HUES48 (cell line): ENCODE measurements at regions not wholly inside any gene's neighbourhood (a gene's known extent, or its start where the extent isn't known, plus 50 kb on each side); places are given as distances from the start of the nearest gene placed in this dataset.
"Not testable (repeated sequence)": the region's sequence is repeated elsewhere in the genome, so short reads cannot be mapped to it uniquely, and the experiment has no call there.

Source experiments
- H3K27ac ChIP-seq: one replicate; pipeline ENCODE4 v1.7.0; 2013; ENCODE audit warnings: low read depth, low read length, inconsistent platforms
- H3K27me3 ChIP-seq: 2 replicates; pipeline ENCODE4 v1.6.1; 2013; ENCODE audit warnings: mild to moderate bottlenecking, low read length; ENCODE audit not compliant: control insufficient read depth, insufficient read depth
- H3K36me3 ChIP-seq: 2 replicates; pipeline ENCODE4 v1.6.1; 2013; ENCODE audit warnings: low read length; ENCODE audit not compliant: control insufficient read depth, insufficient read depth
- H3K4me1 ChIP-seq: 2 replicates; pipeline ENCODE4 v1.6.1; 2013; ENCODE audit warnings: mild to moderate bottlenecking, low read length; ENCODE audit not compliant: control insufficient read depth, insufficient read depth
- H3K4me3 ChIP-seq: 2 replicates; pipeline ENCODE4 v1.5.1; 2013; ENCODE audit warnings: mild to moderate bottlenecking, low read depth, low read length
- H3K9ac ChIP-seq: 2 replicates; pipeline ENCODE4 v1.6.1; 2013; ENCODE audit warnings: mild to moderate bottlenecking, low read depth, low read length, moderate library complexity
- H3K9me3 ChIP-seq: 2 replicates; pipeline ENCODE4 v1.6.1; 2013; ENCODE audit warnings: low read length; ENCODE audit not compliant: control insufficient read depth, insufficient read depth

GRCh38 chr2:193382583-193382982 is 1187.8 kb upstream of the TMEFF2 start:
- peak overlapping the region; percentile 14 for H3K27ac ChIP-seq
- H3K9me3 ChIP-seq, result no peaks in the 10 kb centered on the region
- no peak overlapping the region for H3K4me3 ChIP-seq
- no peaks in the 10 kb centered on the region for H3K4me1 ChIP-seq
- H3K27me3 ChIP-seq, result peaks cover 7% of the 10 kb centered on the region; the same call in 1 of the 2 replicates
- no peak overlapping the region for H3K9ac ChIP-seq
- no peaks in the 10 kb centered on the region for H3K36me3 ChIP-seq

- Histone ChIP-seq H3K27ac (no peak overlapping the region), H3K9me3 (no peaks in the 10 kb centered on the region), H3K36me3 (no peaks in the 10 kb centered on the region), H3K9ac (no peak overlapping the region), H3K4me3 (no peak overlapping the region), H3K27me3 (no peaks in the 10 kb centered on the region), H3K4me1 (no peaks in the 10 kb centered on the region)
These were observed 1183.1 kb upstream of the TMEFF2 start for GRCh38 chr2:193377789-193378188.

- Histone ChIP-seq H3K9me3 (no peaks in the 10 kb centered on the region), H3K27me3 (no peaks in the 10 kb centered on the region), H3K27ac (no peak overlapping the region), H3K9ac (no peak overlapping the region), H3K36me3 (no peaks in the 10 kb centered on the region), H3K4me3 (no peak overlapping the region), H3K4me1 (no peaks in the 10 kb centered on the region)
These were observed 1178.4 kb upstream of the TMEFF2 start for GRCh38 chr2:193373120-193373519.

GRCh38 chr2:193371200-193371599 is 1176.5 kb upstream of the TMEFF2 start:
- Histone ChIP-seq H3K9me3 (no peaks in the 10 kb centered on the region), H3K9ac (no peak overlapping the region), H3K4me1 (no peaks in the 10 kb centered on the region), H3K27me3 (no peaks in the 10 kb centered on the region), H3K27ac (no peak overlapping the region), H3K36me3 (no peaks in the 10 kb centered on the region), H3K4me3 (no peak overlapping the region)

- no peaks in the 10 kb centered on the region for H3K4me1 ChIP-seq
- no peaks in the 10 kb centered on the region for H3K36me3 ChIP-seq
- no peak overlapping the region for H3K4me3 ChIP-seq
- H3K27me3 ChIP-seq, result no peaks in the 10 kb centered on the region
- H3K9ac ChIP-seq, result no peak overlapping the region
- no peaks in the 10 kb centered on the region for H3K9me3 ChIP-seq
- H3K27ac ChIP-seq, result no peak overlapping the region
These were observed 1173.9 kb upstream of the TMEFF2 start for GRCh38 chr2:193368615-193369014.

GRCh38 chr2:193357508-193357907 is 1162.8 kb upstream of the TMEFF2 start:
- no peak overlapping the region for H3K9ac ChIP-seq
- no peaks in the 10 kb centered on the region for H3K36me3 ChIP-seq
- no peaks in the 10 kb centered on the region for H3K4me1 ChIP-seq
- H3K4me3 ChIP-seq, result no peak overlapping the region
- no peaks in the 10 kb centered on the region for H3K27me3 ChIP-seq
- no peak overlapping the region for H3K27ac ChIP-seq
- H3K9me3 ChIP-seq, result no peaks in the 10 kb centered on the region

- not testable (repeated sequence) for H3K9me3 ChIP-seq, H3K4me3 ChIP-seq, H3K9ac ChIP-seq, H3K27ac ChIP-seq, H3K27me3 ChIP-seq, H3K4me1 ChIP-seq, H3K36me3 ChIP-seq
These were observed 1158.0 kb upstream of the TMEFF2 start for GRCh38 chr2:193352665-193353242.

GRCh38 chr2:193350509-193350908 is 1155.8 kb upstream of the TMEFF2 start:
- no peak overlapping the region for H3K4me3 ChIP-seq
- H3K36me3 ChIP-seq, result no peaks in the 10 kb centered on the region
- peaks cover 10% of the 10 kb centered on the region for H3K4me1 ChIP-seq
- no peaks in the 10 kb centered on the region for H3K27me3 ChIP-seq
- H3K27ac ChIP-seq, result no peak overlapping the region
- H3K9me3 ChIP-seq, result no peaks in the 10 kb centered on the region
- H3K9ac ChIP-seq, result no peak overlapping the region

GRCh38 chr2:193349642-193350041 is 1154.9 kb upstream of the TMEFF2 start:
- no peaks in the 10 kb centered on the region for H3K9me3 ChIP-seq
- no peaks in the 10 kb centered on the region for H3K36me3 ChIP-seq
- H3K27ac ChIP-seq, result no peak overlapping the region
- no peak overlapping the region for H3K9ac ChIP-seq
- no peak overlapping the region for H3K4me3 ChIP-seq
- peaks cover 10% of the 10 kb centered on the region for H3K4me1 ChIP-seq
- H3K27me3 ChIP-seq, result no peaks in the 10 kb centered on the region

- peak overlapping the region; percentile 39 for H3K4me3 ChIP-seq
- H3K9ac ChIP-seq, result no peak overlapping the region
- peak overlapping the region; percentile 42 for H3K27ac ChIP-seq
- no peaks in the 10 kb centered on the region for H3K27me3 ChIP-seq
- peaks cover 10% of the 10 kb centered on the region for H3K4me1 ChIP-seq
- H3K36me3 ChIP-seq, result no peaks in the 10 kb centered on the region
- no peaks in the 10 kb centered on the region for H3K9me3 ChIP-seq
These were observed 1153.3 kb upstream of the TMEFF2 start for GRCh38 chr2:193348055-193348454.

GRCh38 chr2:193336781-193337180 is 1142.0 kb upstream of the TMEFF2 start:
- Histone ChIP-seq H3K27ac (no peak overlapping the region), H3K4me1 (no peaks in the 10 kb centered on the region; the same call in 1 of the 2 replicates), H3K9me3 (no peaks in the 10 kb centered on the region), H3K36me3 (no peaks in the 10 kb centered on the region), H3K27me3 (no peaks in the 10 kb centered on the region), H3K4me3 (no peak overlapping the region), H3K9ac (no peak overlapping the region)

GRCh38 chr2:193334401-193334800 is 1139.7 kb upstream of the TMEFF2 start:
- Histone ChIP-seq H3K9me3 (no peaks in the 10 kb centered on the region), H3K9ac (no peak overlapping the region), H3K27me3 (no peaks in the 10 kb centered on the region), H3K4me1 (no peaks in the 10 kb centered on the region; the same call in 1 of the 2 replicates), H3K4me3 (no peak overlapping the region), H3K27ac (no peak overlapping the region), H3K36me3 (no peaks in the 10 kb centered on the region)
